Globus pallidus (tissue), 1 donor: ENCODE measurements at regions not wholly inside any gene's neighbourhood (a gene's known extent, or its start where the extent isn't known, plus 50 kb on each side); places are given as distances from the start of the nearest gene placed in this dataset.
"Not testable (repeated sequence)": the region's sequence is repeated elsewhere in the genome, so short reads cannot be mapped to it uniquely, and the experiment has no call there.

Experiments
- DNase-seq: peaks from one replicate; pipeline ENCODE4 v3.0.0-alpha.2; 2015; ENCODE audit warnings: low spot score

- no peak for DNase-seq
Observed at GRCh38 chr6:157727629-157728182, 95.3 kb upstream of the SNX9 start.

GRCh38 chr6:157728183-157728881, 94.7 kb upstream of the SNX9 start:
- no peak for DNase-seq

GRCh38 chr6:157731221-157731620, 91.8 kb upstream of the SNX9 start:
- DNase-seq: no peak

- DNase-seq: no peak
Observed at GRCh38 chr6:157732007-157732406, 91.0 kb upstream of the SNX9 start.

- DNase-seq: no peak
Observed at GRCh38 chr6:157732416-157733161, 90.5 kb upstream of the SNX9 start.

- DNase-seq: not testable (repeated sequence)
Observed at GRCh38 chr6:157736555-157736954, 86.5 kb upstream of the SNX9 start.

GRCh38 chr6:157741321-157741947, 81.6 kb upstream of the SNX9 start:
- no peak for DNase-seq

- no peak for DNase-seq
Observed at GRCh38 chr6:157741948-157742556, 81.0 kb upstream of the SNX9 start.

- DNase-seq: no peak
Observed at GRCh38 chr6:157744102-157744601, 78.9 kb upstream of the SNX9 start.

GRCh38 chr6:157746897-157747296, 76.1 kb upstream of the SNX9 start:
- DNase-seq: no peak

GRCh38 chr6:157747370-157747769, 75.7 kb upstream of the SNX9 start:
- no peak for DNase-seq

- no peak for DNase-seq
Observed at GRCh38 chr6:157748839-157749571, 74.0 kb upstream of the SNX9 start.

GRCh38 chr6:157750973-157751372, 72.1 kb upstream of the SNX9 start:
- DNase-seq: not testable (repeated sequence)

- no peak for DNase-seq
Observed at GRCh38 chr6:157751547-157752200, 71.4 kb upstream of the SNX9 start.

GRCh38 chr6:157752879-157753278, 70.2 kb upstream of the SNX9 start:
- DNase-seq: not testable (repeated sequence)

GRCh38 chr6:157753291-157753690, 69.8 kb upstream of the SNX9 start:
- no peak for DNase-seq

- DNase-seq: not testable (repeated sequence)
Observed at GRCh38 chr6:157753801-157754200, 69.2 kb upstream of the SNX9 start.

- DNase-seq: no peak
Observed at GRCh38 chr6:157754351-157754750, 68.7 kb upstream of the SNX9 start.

GRCh38 chr6:157755032-157755745, 67.9 kb upstream of the SNX9 start:
- DNase-seq: no peak

GRCh38 chr6:157755746-157756411, 67.2 kb upstream of the SNX9 start:
- DNase-seq: no peak
